HepG2 (cell line): ENCODE measurements at regions not wholly inside any gene's neighbourhood (a gene's known extent, or its start where the extent isn't known, plus 50 kb on each side); places are given as distances from the start of the nearest gene placed in this dataset.

Source experiments
- ATAC-seq: fragments of 200-7000 bp; cut with Tn5 transposase; 3 replicates; pipeline ENCODE4 v1.9.1; 2020; ENCODE audit warnings: mild to moderate bottlenecking, moderate library complexity
- BruUV-seq: library from RNA; stranded (reverse); fragments of 400-500 nt; replicated peaks from 2 replicates; lab custom pipeline; 2021; lab: Mats Ljungman, UMichigan
- CTCF ChIA-PET: fragments of 300-600 bp; formaldehyde crosslinking; extraction: SDS; loops from one replicate; lab custom pipeline; 2021; ENCODE audit warnings: low total read pairs, inconsistent platforms, low intra/inter-chr PET ratio; lab: Yijun Ruan, JAX
- POLR2A ChIA-PET: fragments of 350-600 bp; sonication (Branson Sonifier 250); formaldehyde crosslinking; loops from one replicate; lab custom pipeline; 2020; ENCODE audit warnings: antibody characterized with exemption, inconsistent platforms; lab: Yijun Ruan, JAX
- DNase-seq: peaks from one replicate; pipeline ENCODE4 v3.0.0-alpha.2; 2015; ENCODE audit warnings: low spot score
- FAIRE-seq: peaks from 3 replicates; lab custom pipeline; 2011; peaks lifted over from hg19 to GRCh38; lab: Jason Lieb, UNC
- H2AFZ ChIP-seq: one replicate; pipeline ENCODE4 v1.6.1; 2011; ENCODE audit warnings: low read length, inconsistent platforms
- H3K27ac ChIP-seq: fragments of 300-600 bp; 3 replicates; pipeline ENCODE4 v1.8.0; 2011; ENCODE audit warnings: mixed run types, mild to moderate bottlenecking, mixed read lengths, low read length, inconsistent platforms; ENCODE audit not compliant: insufficient read depth; ENCODE audit errors: extremely low read length
- H3K27me3 ChIP-seq, 2 experiments: fragments of 200-600 bp in 1 of 2; 2 replicates in 1 of 2; 3 replicates in 1 of 2; pipeline versions ENCODE4 v1.6.0 to v1.8.0; 2011; ENCODE audit warnings: low read length in 2 of 2, mild to moderate bottlenecking in 2 of 2, moderate library complexity in 2 of 2, inconsistent platforms in 1 of 2; ENCODE audit not compliant: insufficient read depth in 2 of 2, control insufficient read depth in 1 of 2
- H3K36me3 ChIP-seq, 2 experiments: fragments of 200-600 bp in 1 of 2; replicated peaks in 1 of 2; 2 replicates in 1 of 2; 3 replicates in 1 of 2; pipeline versions ENCODE4 v1.5.1 to v1.8.0; 2011; ENCODE audit warnings: low read length in 2 of 2, inconsistent platforms in 1 of 2; ENCODE audit not compliant: insufficient read depth in 2 of 2, control insufficient read depth in 1 of 2
- H3K4me1 ChIP-seq: 2 replicates; pipeline ENCODE4 v1.5.1; 2012; ENCODE audit warnings: low read length, inconsistent platforms; ENCODE audit not compliant: insufficient read depth
- H3K4me2 ChIP-seq: 2 replicates; pipeline ENCODE4 v1.6.0; 2011; ENCODE audit warnings: low read depth, low read length, inconsistent platforms
- H3K4me3 ChIP-seq, 3 experiments: fragments of 200-600 bp in 1 of 3; sonication (generic), shearing (Covaris generic) in 1 of 3; replicated peaks in 1 of 3; 2 replicates each; pipeline ENCODE4 v1.5.1; 2011 to 2016; ENCODE audit warnings: low read length in 3 of 3, inconsistent platforms in 2 of 3, low read depth in 2 of 3, mild to moderate bottlenecking in 2 of 3, control low read depth in 1 of 3, mixed read lengths in 1 of 3; ENCODE audit not compliant: insufficient read depth in 1 of 3
- H3K79me2 ChIP-seq: one replicate; pipeline ENCODE4 v1.6.1; 2011; ENCODE audit warnings: low read length, inconsistent platforms; ENCODE audit not compliant: insufficient read depth
- H3K9ac ChIP-seq: 2 replicates; pipeline ENCODE4 v1.6.0; 2011; ENCODE audit warnings: mild to moderate bottlenecking, low read depth, low read length, inconsistent platforms; ENCODE audit not compliant: insufficient read depth
- H3K9me3 ChIP-seq: 2 replicates; pipeline ENCODE4 v1.5.1; 2012; ENCODE audit warnings: mild to moderate bottlenecking, low read length
- H4K20me1 ChIP-seq: 2 replicates; pipeline ENCODE4 v1.6.0; 2011; ENCODE audit warnings: inconsistent platforms, mild to moderate bottlenecking, low read length, moderate library complexity; ENCODE audit not compliant: insufficient read depth
- ATF7 ChIP-seq, 2 experiments: fragments of 450-650 bp in 1 of 2; sonication (generic) in 1 of 2; formaldehyde crosslinking in 1 of 2; IDR thresholded peaks; 2 replicates each; pipeline versions ENCODE4 v1.4.0 to v1.6.1; 2016 to 2020; ENCODE audit warnings: antibody characterized with exemption in 1 of 2, mild to moderate bottlenecking in 1 of 2, missing genetic modification reagents in 1 of 2
- RARA ChIP-seq: IDR thresholded peaks from 2 replicates; pipeline ENCODE4 v1.6.1; 2016; ENCODE audit warnings: missing genetic modification reagents, missing compliant biosample characterization
- THAP11 ChIP-seq: IDR thresholded peaks from 2 replicates; pipeline ENCODE4 v1.6.1; 2016; ENCODE audit warnings: missing biosample characterization, missing genetic modification reagents
- THAP7 ChIP-seq: sonication (generic); formaldehyde crosslinking; IDR thresholded peaks from 2 replicates; pipeline ENCODE4 v1.8.1; 2023; ENCODE audit warnings: mild to moderate bottlenecking, missing genetic modification reagents
- ZKSCAN5 ChIP-seq: sonication (generic); formaldehyde crosslinking; IDR thresholded peaks from 2 replicates; pipeline ENCODE4 v1.5.1; 2020; ENCODE audit warnings: mild to moderate bottlenecking, missing genetic modification reagents
- ZNF710 ChIP-seq: sonication (generic); formaldehyde crosslinking; IDR thresholded peaks from 2 replicates; pipeline ENCODE4 v1.5.0; 2020; ENCODE audit warnings: mild to moderate bottlenecking, missing genetic modification reagents, borderline replicate concordance
- ZNF841 ChIP-seq: sonication (generic); formaldehyde crosslinking; IDR thresholded peaks from 2 replicates; pipeline ENCODE4 v1.8.1; 2023; ENCODE audit warnings: missing genetic modification reagents, borderline replicate concordance
- WGBS: methylation state at CpG from one replicate; pipeline ENCODE4 v1.1.6; 2017; ENCODE audit warnings: low lambda C conversion rate; 5-methylcytosine and 5-hydroxymethylcytosine counted together
- in situ Hi-C: cut with HindIII; loops from 2 replicates; pipeline ENCODE4 v1.10.0; 2017; ENCODE audit warnings: low pct_unique_long_range_greater_than_20kb; ENCODE audit not compliant: extremely low pct_ligation_motif_present
- intact Hi-C: fragments of 100-400 bp; cut with micrococcal nuclease; formaldehyde crosslinking; loops from one replicate; pipeline ENCODE4 v1.10.0; 2022; ENCODE audit not compliant: unreplicated experiment
- TF ChIP-seq, protein P1 (sequence below): sonication (generic); formaldehyde crosslinking; IDR thresholded peaks from 2 replicates; pipeline ENCODE4 v1.5.0; 2020; ENCODE audit warnings: missing genetic modification reagents

- Histone ChIP-seq H3K4me3 (no peak overlapping the region), H3K79me2 (no peaks in the 10 kb centered on the region), H4K20me1 (no peaks in the 10 kb centered on the region), H3K4me1 (no peaks in the 10 kb centered on the region), H3K9ac (no peak overlapping the region), H3K27ac (no peak overlapping the region), H3K4me2 (no peak overlapping the region), H3K36me3 (no peaks in the 10 kb centered on the region), H2AFZ (no peak overlapping the region), H3K27me3 (no peaks in the 10 kb centered on the region), H3K9me3 (peaks cover 97% of the 10 kb centered on the region)
- no TSS peak for BruUV-seq
- 0% methylated on average over 1 of the region's 1 CpG for WGBS
- CTCF ChIA-PET: no interaction called here
- ATAC-seq (no peak), FAIRE-seq (no peak), DNase-seq (no peak)
- in situ Hi-C loops: no loop called here
- TF ChIP-seq RARA: no peak
- no peak for TF ChIP-seq THAP11
- TF ChIP-seq ATF7 (IDR thresholded peaks at IDR 0.05): no peak
- TF ChIP-seq ATF7 (CRISPR knock-in tag; IDR thresholded peaks at IDR 0.05): no peak
- TF ChIP-seq, protein P1, sequence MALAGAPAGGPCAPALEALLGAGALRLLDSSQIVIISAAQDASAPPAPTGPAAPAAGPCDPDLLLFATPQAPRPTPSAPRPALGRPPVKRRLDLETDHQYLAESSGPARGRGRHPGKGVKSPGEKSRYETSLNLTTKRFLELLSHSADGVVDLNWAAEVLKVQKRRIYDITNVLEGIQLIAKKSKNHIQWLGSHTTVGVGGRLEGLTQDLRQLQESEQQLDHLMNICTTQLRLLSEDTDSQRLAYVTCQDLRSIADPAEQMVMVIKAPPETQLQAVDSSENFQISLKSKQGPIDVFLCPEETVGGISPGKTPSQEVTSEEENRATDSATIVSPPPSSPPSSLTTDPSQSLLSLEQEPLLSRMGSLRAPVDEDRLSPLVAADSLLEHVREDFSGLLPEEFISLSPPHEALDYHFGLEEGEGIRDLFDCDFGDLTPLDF (CRISPR knock-in tag): no peak
- TF ChIP-seq ZKSCAN5: no peak
- TF ChIP-seq THAP7 (CRISPR knock-in tag): no peak
- TF ChIP-seq ZNF710: no peak
- no peak for TF ChIP-seq ZNF841 (CRISPR knock-in tag)
- intact Hi-C loops: no loop called here
- POLR2A ChIA-PET: no interaction called here
Measured at GRCh38 chr21:22346576-22346975, 1348.4 kb downstream of the NCAM2 start.
